H9 (cell line): ENCODE measurements at regions not wholly inside any gene's neighbourhood (a gene's known extent, or its start where the extent isn't known, plus 50 kb on each side); places are given as distances from the start of the nearest gene placed in this dataset.

Experiments used
- DNase-seq: peaks from one replicate; pipeline ENCODE4 v3.0.0-alpha.2; 2017
- H2AFZ ChIP-seq: one replicate; pipeline ENCODE4 v1.6.1; 2013; ENCODE audit warnings: mild to moderate bottlenecking, low read length, control low read depth, moderate library complexity
- H2AK5ac ChIP-seq: 2 replicates; pipeline ENCODE4 v1.6.1; 2013; ENCODE audit warnings: low read length, control low read depth, mixed read lengths; ENCODE audit not compliant: insufficient read length
- H2BK120ac ChIP-seq: one replicate; pipeline ENCODE4 v1.6.1; 2013; ENCODE audit warnings: low read depth, mild to moderate bottlenecking, low read length, control low read depth, inconsistent platforms; ENCODE audit not compliant: poor library complexity, severe bottlenecking
- H2BK12ac ChIP-seq: 2 replicates; pipeline ENCODE4 v1.6.1; 2013; ENCODE audit warnings: low read length, control low read depth, mixed read lengths, low read depth; ENCODE audit not compliant: insufficient read length
- H2BK15ac ChIP-seq: 2 replicates; pipeline ENCODE4 v1.6.1; 2013; ENCODE audit warnings: low read depth, low read length, control low read depth
- H2BK20ac ChIP-seq: one replicate; pipeline ENCODE4 v1.6.1; 2013; ENCODE audit warnings: low read depth, mild to moderate bottlenecking, low read length, control low read depth, inconsistent platforms; ENCODE audit not compliant: poor library complexity, severe bottlenecking
- H2BK5ac ChIP-seq: 2 replicates; pipeline ENCODE4 v1.6.1; 2013; ENCODE audit warnings: low read length, control low read depth, mixed read lengths; ENCODE audit not compliant: insufficient read length
- H3K14ac ChIP-seq: 2 replicates; pipeline ENCODE4 v1.6.1; 2013; ENCODE audit warnings: low read length, control low read depth; ENCODE audit not compliant: insufficient read depth
- H3K18ac ChIP-seq: 2 replicates; pipeline ENCODE4 v1.6.1; 2013; ENCODE audit warnings: low read depth, mild to moderate bottlenecking, mixed read lengths, low read length, control low read depth; ENCODE audit not compliant: insufficient read length
- H3K23ac ChIP-seq: 2 replicates; pipeline ENCODE4 v1.6.1; 2013; ENCODE audit warnings: low read length, control low read depth, mixed read lengths, low read depth; ENCODE audit not compliant: insufficient read length
- H3K23me2 ChIP-seq: 2 replicates; pipeline ENCODE4 v1.6.1; 2013; ENCODE audit warnings: low read depth, mild to moderate bottlenecking, mixed read lengths, low read length, control low read depth; ENCODE audit not compliant: insufficient read length, poor library complexity, severe bottlenecking
- H3K27ac ChIP-seq: 2 replicates; pipeline ENCODE4 v1.5.1; 2013; ENCODE audit warnings: low read length, control low read depth, mixed read lengths, low read depth; ENCODE audit not compliant: insufficient read length
- H3K27me3 ChIP-seq: 2 replicates; pipeline ENCODE4 v1.6.1; 2013; ENCODE audit warnings: low read length, control low read depth, inconsistent platforms; ENCODE audit not compliant: insufficient read depth
- H3K4ac ChIP-seq: 2 replicates; pipeline ENCODE4 v1.6.1; 2013; ENCODE audit warnings: low read depth, mild to moderate bottlenecking, control low read depth, inconsistent platforms, low read length, moderate library complexity
- H3K4me1 ChIP-seq: 2 replicates; pipeline ENCODE4 v1.6.1; 2013; ENCODE audit warnings: low read length, control low read depth, inconsistent platforms; ENCODE audit not compliant: insufficient read depth
- H3K4me2 ChIP-seq: 2 replicates; pipeline ENCODE4 v1.6.1; 2013; ENCODE audit warnings: low read length, control low read depth, mixed read lengths; ENCODE audit not compliant: insufficient read length, insufficient read depth
- H3K56ac ChIP-seq: 2 replicates; pipeline ENCODE4 v1.6.1; 2013; ENCODE audit warnings: low read depth, mild to moderate bottlenecking, mixed read lengths, low read length, control low read depth; ENCODE audit not compliant: insufficient read length
- H3K79me1 ChIP-seq: 2 replicates; pipeline ENCODE4 v1.6.1; 2013; ENCODE audit warnings: low read depth, mild to moderate bottlenecking, moderate library complexity, low read length, control low read depth, inconsistent platforms; ENCODE audit not compliant: insufficient read depth, poor library complexity, severe bottlenecking
- H3K79me2 ChIP-seq: 2 replicates; pipeline ENCODE4 v1.6.1; 2013; ENCODE audit warnings: low read length, control low read depth, inconsistent platforms; ENCODE audit not compliant: insufficient read depth
- H3K9ac ChIP-seq: 2 replicates; pipeline ENCODE4 v1.6.1; 2013; ENCODE audit warnings: low read length, control low read depth, mixed read lengths; ENCODE audit not compliant: insufficient read length; ENCODE audit errors: extremely low read depth
- H3K9me3 ChIP-seq: one replicate; pipeline ENCODE4 v1.6.1; 2013; ENCODE audit warnings: low read depth, low read length, inconsistent platforms; ENCODE audit not compliant: control insufficient read depth
- H3T11ph ChIP-seq: one replicate; pipeline ENCODE4 v1.6.1; 2013; ENCODE audit warnings: mild to moderate bottlenecking, low read length, control low read depth, inconsistent platforms
- H4K20me1 ChIP-seq: one replicate; pipeline ENCODE4 v1.6.1; 2013; ENCODE audit not compliant: control insufficient read depth, insufficient read length, insufficient read depth
- H4K5ac ChIP-seq: 2 replicates; pipeline ENCODE4 v1.6.1; 2013; ENCODE audit warnings: low read depth, mild to moderate bottlenecking, mixed read lengths, low read length, control low read depth; ENCODE audit not compliant: insufficient read length
- H4K8ac ChIP-seq: replicated peaks from 2 replicates; pipeline ENCODE4 v1.6.1; 2013; ENCODE audit warnings: low read length, control low read depth, mixed read lengths, low read depth; ENCODE audit not compliant: insufficient read length
- H4K91ac ChIP-seq: 2 replicates; pipeline ENCODE4 v1.6.1; 2013; ENCODE audit warnings: low read depth, mild to moderate bottlenecking, moderate library complexity, mixed read lengths, low read length, control low read depth; ENCODE audit not compliant: insufficient read length
- H3K27ac Mint-ChIP-seq, 3 experiments: 2 replicates in 2 of 3; 3 replicates in 1 of 3; pipeline ENCODE4 v1.8.0; 2020 to 2021; ENCODE audit warnings: mixed read lengths in 3 of 3, mild to moderate bottlenecking in 1 of 3, moderate library complexity in 1 of 3
- H3K27me3 Mint-ChIP-seq: 2 replicates; pipeline ENCODE4 v1.8.0; 2021; ENCODE audit warnings: low read depth, mild to moderate bottlenecking, moderate library complexity, mixed read lengths
- H3K36me3 Mint-ChIP-seq, 3 experiments: 2 replicates in 2 of 3; 3 replicates in 1 of 3; pipeline ENCODE4 v1.8.0; 2020 to 2021; ENCODE audit warnings: low read depth in 3 of 3, mixed read lengths in 3 of 3; ENCODE audit not compliant: insufficient read depth in 1 of 3
- H3K4me1 Mint-ChIP-seq, 2 experiments: 2 replicates each; pipeline ENCODE4 v1.8.0; 2020; ENCODE audit warnings: mixed read lengths in 2 of 2
- H3K4me3 Mint-ChIP-seq, 2 experiments: 2 replicates in 1 of 2; 3 replicates in 1 of 2; pipeline ENCODE4 v1.8.0; 2020 to 2021; ENCODE audit warnings: mild to moderate bottlenecking in 2 of 2, mixed read lengths in 2 of 2, moderate library complexity in 1 of 2
- H3K9me3 Mint-ChIP-seq, 2 experiments: 2 replicates in 1 of 2; 3 replicates in 1 of 2; pipeline ENCODE4 v1.8.0; 2020; ENCODE audit warnings: mild to moderate bottlenecking in 2 of 2, mixed read lengths in 2 of 2, moderate library complexity in 1 of 2
- WGBS: extraction: QIAGEN DNeasy Blood & Tissue Kit; methylation state at CpG from one replicate; pipeline ENCODE4 v1.1.7; 2013; ENCODE audit warnings: missing lambda C conversion rate, low lambda C conversion rate, mixed read lengths; ENCODE audit not compliant: insufficient read length; ENCODE audit errors: extremely low coverage; 5-methylcytosine and 5-hydroxymethylcytosine counted together
- TF ChIP-seq, protein P1 (sequence below): fragments of 200-600 bp; sonication (generic); conservative IDR thresholded peaks from 3 replicates; pipeline ENCODE4 v1.8.0; 2021; ENCODE audit warnings: antibody characterized with exemption, mild to moderate bottlenecking

DNA sequence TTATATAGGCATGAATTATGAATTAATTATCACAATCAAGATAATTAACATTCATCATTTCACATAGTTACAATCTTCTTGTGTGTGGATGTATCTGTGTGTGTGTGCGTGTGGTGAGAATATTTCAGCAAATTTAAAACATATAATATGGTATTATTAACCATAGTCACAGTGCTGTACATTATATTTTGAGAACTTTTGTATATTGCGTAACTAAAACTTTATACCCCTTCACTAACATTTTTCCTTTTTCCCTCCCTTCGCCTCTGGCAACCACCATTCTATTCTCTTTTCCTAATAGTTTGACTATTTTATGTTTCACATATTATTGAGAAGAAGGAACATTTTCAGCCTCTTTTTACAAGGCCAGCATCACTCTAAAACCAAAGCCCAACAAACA, 176.8 kb downstream of the HTR1B start:
- WGBS = 100% methylated on average over 1 of the region's 3 CpGs
- Histone ChIP-seq H2AK5ac (no peak overlapping the region), H3K9me3 (no peaks in the 10 kb centered on the region), H3K4me2 (no peak overlapping the region), H2BK20ac (no peak overlapping the region), H3K79me2 (no peaks in the 10 kb centered on the region), H2AFZ (no peak overlapping the region), H3K14ac (no peak overlapping the region), H4K20me1 (no peaks in the 10 kb centered on the region), H2BK120ac (no peak overlapping the region), H3T11ph (no peak overlapping the region), H3K23me2 (no peaks in the 10 kb centered on the region), H2BK12ac (no peak overlapping the region), H3K27ac (no peak overlapping the region), H3K27me3 (no peaks in the 10 kb centered on the region), H2BK5ac (no peak overlapping the region), H3K56ac (no peak overlapping the region), H4K5ac (no peak overlapping the region), H3K9ac (no peak overlapping the region), H2BK15ac (no peak overlapping the region), H3K4me1 (no peaks in the 10 kb centered on the region), H3K18ac (no peak overlapping the region), H3K79me1 (no peaks in the 10 kb centered on the region), H3K4ac (no peak overlapping the region), H4K91ac (no peak overlapping the region), H4K8ac (no peak overlapping the region), H3K23ac (no peak overlapping the region)
- Mint-ChIP-seq H3K27me3 (peaks cover 1% of the 10 kb centered on the region; the same call in 1 of the 2 replicates), H3K4me3 (no peak overlapping the region), H3K36me3 (peaks cover 0 to under 1% (median 0%) of the 10 kb centered on the region in 3 experiments; a peak in 2 of 7 replicates), H3K27ac (no peak overlapping the region), H3K4me1 (no peaks in the 10 kb centered on the region), H3K9me3 (peaks cover 0 to 7% of the 10 kb centered on the region in 2 experiments; a peak in 2 of 5 replicates)
- TF ChIP-seq, protein P1, sequence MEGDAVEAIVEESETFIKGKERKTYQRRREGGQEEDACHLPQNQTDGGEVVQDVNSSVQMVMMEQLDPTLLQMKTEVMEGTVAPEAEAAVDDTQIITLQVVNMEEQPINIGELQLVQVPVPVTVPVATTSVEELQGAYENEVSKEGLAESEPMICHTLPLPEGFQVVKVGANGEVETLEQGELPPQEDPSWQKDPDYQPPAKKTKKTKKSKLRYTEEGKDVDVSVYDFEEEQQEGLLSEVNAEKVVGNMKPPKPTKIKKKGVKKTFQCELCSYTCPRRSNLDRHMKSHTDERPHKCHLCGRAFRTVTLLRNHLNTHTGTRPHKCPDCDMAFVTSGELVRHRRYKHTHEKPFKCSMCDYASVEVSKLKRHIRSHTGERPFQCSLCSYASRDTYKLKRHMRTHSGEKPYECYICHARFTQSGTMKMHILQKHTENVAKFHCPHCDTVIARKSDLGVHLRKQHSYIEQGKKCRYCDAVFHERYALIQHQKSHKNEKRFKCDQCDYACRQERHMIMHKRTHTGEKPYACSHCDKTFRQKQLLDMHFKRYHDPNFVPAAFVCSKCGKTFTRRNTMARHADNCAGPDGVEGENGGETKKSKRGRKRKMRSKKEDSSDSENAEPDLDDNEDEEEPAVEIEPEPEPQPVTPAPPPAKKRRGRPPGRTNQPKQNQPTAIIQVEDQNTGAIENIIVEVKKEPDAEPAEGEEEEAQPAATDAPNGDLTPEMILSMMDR = no peak
- DNase-seq = no peak
